ENCODE measurements at regions not wholly inside any gene's neighbourhood (a gene's known extent, or its start where the extent isn't known, plus 50 kb on each side); places are given as distances from the start of the nearest gene placed in this dataset.
"Not testable (repeated sequence)": the region's sequence is repeated elsewhere in the genome, so short reads cannot be mapped to it uniquely, and the experiment has no call there.

DNA sequence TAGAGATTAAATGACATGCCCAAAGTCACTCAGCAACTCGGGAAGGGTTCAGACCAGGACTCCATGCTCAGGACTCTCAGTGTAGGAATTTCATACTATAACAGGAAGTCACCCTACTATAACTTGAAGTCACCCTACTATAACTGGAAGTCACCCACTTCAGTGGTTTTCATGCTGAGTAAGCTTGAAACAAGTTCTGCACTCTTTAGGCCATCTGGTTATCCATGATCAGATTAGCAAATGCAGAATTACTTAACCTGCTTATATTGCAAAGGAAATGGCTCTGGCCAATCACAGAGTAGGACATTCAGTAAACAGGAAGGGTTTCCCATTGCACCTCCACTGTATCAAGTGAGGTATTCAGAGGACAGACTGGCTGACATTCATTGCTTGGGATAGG, 1240.4 kb downstream of the GATA3 start:
- no peak for DNase-seq (ENCODE audit: low read depth)

DNA sequence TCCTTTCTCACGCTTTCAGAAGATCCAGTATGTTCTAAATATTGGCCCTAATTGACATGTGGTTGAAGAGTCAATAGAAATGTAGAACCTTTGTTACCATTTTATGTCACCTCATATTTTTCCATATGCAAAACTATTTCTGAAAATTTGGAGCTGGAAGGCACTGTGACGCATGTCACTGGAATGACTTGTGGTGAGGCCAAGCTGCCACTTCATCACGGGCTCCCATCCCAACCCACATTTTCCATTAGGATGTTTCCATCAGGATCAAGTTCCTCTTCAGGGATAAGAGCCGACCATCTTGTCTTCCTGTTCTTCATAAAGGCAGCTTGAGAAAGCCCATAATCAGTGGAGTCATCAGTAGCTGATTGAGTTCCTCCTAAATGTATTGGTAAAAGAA, 1241.7 kb downstream of the GATA3 start:
- DNase-seq (ENCODE audit: low read depth) = peak; percentile 63

DNA sequence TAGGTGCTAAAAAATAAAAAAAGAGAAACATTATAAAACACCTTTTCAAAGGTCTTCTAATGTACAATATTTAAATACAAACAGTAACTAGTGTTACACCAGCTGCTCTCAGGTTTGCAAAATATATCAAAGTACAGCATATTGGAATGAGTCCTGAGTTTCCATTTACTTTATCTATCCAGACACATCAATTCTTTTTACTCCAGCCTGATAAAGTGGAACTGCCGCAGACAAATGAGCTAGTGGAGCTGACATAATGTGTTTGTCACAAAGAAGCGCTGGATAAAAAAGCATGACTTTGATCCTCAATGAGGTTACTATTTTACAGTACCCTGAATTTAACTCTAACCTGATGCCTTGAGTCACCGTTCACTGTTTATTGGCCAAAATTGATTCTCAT, 1243.1 kb downstream of the GATA3 start:
- DNase-seq (ENCODE audit: low read depth) = no peak

DNA sequence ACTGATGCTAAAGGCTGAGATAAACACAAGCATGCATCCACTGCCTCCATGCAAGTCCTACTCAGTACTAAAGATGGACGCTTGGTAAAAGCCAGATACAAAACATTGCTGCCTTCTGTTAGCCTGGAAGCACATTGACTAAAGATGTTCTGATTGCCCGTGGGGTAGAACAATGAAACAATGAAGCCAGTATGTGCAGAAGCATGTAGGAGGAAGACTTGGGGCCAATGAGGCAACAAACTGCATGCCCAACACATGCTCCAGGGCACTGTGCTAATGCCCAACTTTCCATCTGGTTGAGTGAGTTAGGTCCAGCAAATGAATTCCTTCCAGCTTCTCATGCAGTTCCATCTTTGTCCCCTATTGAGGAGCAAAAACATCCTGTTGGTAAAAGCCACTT, 1245.5 kb downstream of the GATA3 start:
- no peak for DNase-seq (ENCODE audit: low read depth)

- DNase-seq (ENCODE audit: low read depth) = peak; percentile 32
Measured at GRCh38 chr10:9301148-9301547, 1246.7 kb downstream of the GATA3 start.

GRCh38 chr10:9301554-9301953, 1247.1 kb downstream of the GATA3 start:
- DNase-seq (ENCODE audit: low read depth) = no peak

DNA sequence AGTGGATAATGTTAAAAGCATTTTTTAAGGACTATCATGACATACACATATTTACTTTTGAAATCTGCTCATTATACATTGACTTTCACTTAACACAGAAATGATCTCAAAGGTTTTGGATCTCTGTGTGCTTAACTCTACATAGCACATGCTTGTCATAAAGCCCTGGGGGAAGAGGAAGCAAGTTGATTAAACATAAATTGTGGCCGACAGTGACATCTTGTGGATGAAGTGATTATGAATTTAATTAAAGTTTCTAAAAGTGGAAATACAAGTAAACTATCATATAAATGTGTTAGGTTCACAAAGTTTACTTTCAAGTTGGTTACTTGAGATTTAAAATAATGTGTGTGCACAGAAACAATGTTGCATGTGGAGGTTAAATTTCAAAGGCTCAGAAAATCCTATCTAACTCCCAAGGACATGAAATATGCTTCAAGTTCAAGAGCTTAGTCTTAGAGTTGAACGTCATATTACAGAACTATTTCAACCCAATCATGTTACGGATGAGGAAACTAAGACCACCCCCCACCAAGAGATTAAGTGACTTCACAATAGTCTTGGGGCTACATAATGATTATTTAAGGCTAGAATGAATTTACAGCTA, 1247.8 kb downstream of the GATA3 start:
- peak; percentile 68 for DNase-seq (ENCODE audit: low read depth)

DNA sequence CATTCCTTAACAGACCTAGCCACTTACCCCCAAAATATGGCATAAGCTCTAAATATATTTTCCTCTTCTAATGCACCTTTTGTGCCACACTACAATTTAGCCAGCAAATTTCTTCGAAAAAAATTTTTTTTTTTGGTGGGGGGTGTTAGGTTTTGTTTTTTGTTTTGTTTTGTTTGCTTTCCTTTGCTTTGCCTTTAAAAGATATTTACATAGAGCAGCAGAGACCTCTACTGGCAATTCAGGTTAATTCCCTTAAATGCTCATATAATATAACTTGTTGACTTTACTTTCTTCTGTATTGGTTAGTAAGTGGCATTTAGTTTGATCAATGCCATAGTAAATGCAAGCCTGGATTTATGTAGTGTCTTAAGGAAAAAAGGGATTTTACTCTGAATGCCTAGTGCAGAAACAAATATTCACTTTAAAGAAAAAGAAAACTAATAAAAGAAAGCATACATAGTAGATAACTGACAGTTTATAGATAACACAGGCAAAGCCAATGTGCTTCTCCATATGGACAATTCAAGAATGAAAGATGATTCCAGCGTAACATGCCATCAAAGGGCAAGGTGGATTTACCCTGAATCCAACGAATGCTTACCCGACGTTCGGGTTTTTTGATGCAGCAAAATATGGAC, 1250.6 kb downstream of the GATA3 start:
- DNase-seq (ENCODE audit: low read depth) = peak; percentile 39

GRCh38 chr10:9311702-9312499, 1257.4 kb downstream of the GATA3 start:
- peak; percentile 2 for DNase-seq (ENCODE audit: low read depth)

GRCh38 chr10:9315292-9315691, 1260.8 kb downstream of the GATA3 start:
- DNase-seq (ENCODE audit: low read depth) = no peak

DNA sequence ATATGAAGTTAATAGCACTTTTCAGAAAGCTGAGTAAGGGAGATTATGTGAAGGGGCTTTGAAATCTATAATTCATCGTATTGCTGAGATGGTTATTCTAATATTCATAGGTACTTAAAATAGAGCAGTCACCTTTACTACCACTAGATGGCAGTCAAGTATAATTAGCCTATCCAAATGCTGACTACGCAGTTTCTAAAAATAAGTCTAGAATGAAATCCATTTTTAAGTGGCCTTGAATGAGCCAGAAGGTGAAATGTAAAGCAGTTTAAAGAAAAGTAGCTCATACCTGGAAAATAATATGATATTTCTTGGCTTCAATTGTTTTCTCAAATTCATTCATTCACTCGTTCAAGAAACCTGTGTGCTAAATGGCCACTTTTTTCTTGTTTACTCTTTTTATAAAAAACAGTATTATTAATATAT, 1277.1 kb downstream of the GATA3 start:
- DNase-seq (ENCODE audit: low read depth) = peak; percentile 55

GRCh38 chr10:9334270-9334669, 1279.8 kb downstream of the GATA3 start:
- no peak for DNase-seq (ENCODE audit: low read depth)

DNA sequence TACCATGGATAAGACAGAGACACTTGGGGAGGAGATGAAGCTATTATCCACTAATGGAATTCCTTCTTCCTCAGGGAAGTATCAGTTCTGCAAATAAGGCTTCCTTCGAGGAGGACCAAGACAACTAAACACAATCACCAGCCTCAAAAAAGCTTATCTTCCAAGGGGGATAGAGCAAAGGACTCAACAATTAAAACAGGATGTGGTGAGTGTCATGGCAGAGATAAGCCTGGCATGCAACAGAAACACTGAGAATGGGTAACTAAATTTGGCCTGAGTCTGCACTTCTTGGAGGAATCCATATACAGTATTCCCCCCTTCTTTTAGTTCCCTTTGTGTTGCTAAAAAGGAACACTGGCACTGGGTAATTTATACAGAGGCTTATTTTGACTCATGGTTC, 1285.2 kb downstream of the GATA3 start:
- no peak for DNase-seq (ENCODE audit: low read depth)

DNA sequence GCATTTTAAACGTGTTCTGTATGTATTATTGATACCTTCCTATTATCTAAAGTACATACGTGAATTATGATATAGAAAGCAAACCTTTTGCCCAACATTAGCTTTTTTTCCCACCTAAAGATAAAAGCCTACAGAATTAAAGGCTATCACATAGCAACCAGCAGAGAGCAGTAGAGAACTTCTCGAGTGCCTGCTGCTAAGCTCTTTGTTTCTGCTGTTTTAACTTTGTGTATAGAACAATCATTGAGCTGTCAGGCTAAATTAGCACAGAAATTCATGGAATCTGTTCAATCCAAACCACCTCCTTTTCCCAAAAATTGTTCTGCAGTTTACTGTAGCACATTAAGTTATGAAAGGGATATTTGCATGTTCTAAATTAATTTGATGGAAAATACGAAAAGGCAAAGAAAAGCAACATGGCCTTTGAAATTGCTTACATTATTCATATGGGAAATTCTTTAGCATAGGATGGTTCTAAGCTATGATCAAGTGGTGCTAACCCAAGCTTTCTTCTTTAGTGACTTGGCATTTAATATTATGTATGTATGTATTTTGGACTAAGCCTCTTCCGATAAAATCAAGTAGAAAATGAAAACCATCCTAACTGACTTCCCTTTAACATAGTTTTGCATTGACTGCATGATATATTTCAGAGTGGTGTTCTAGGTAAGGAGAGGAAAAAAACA, 1288.5 kb downstream of the GATA3 start:
- peak; percentile 47 for DNase-seq (ENCODE audit: low read depth)

- not testable (repeated sequence) for DNase-seq (ENCODE audit: low read depth)
Measured at GRCh38 chr10:9347933-9348332, 1293.4 kb downstream of the GATA3 start.

- no peak for DNase-seq (ENCODE audit: low read depth)
Measured at GRCh38 chr10:9357471-9357870, 1303.0 kb downstream of the GATA3 start.

DNA sequence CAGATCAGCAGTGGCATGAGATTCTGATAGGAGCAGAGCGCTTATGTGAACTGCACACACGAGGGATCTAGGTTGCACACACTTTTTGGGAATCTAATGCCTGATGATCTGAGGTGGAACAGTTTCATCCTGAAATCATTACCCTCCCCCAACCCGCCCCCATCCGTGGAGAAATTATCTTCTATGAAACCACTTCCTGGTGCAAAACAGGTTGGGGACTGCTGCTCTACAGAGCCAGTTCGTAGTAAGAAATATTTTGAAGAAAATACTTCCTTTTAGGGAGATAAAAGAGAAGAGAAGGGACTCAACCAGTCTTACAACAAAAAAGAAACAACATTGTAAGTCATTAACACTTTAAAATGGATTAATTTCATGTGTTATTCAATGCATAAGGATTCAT, 1308.2 kb downstream of the GATA3 start:
- DNase-seq (ENCODE audit: low read depth) = no peak

- no peak for DNase-seq (ENCODE audit: low read depth)
Measured at GRCh38 chr10:9379183-9379582, 1324.7 kb downstream of the GATA3 start.

- DNase-seq (ENCODE audit: low read depth) = no peak
Measured at GRCh38 chr10:9381733-9382532, 1327.4 kb downstream of the GATA3 start.

DNA sequence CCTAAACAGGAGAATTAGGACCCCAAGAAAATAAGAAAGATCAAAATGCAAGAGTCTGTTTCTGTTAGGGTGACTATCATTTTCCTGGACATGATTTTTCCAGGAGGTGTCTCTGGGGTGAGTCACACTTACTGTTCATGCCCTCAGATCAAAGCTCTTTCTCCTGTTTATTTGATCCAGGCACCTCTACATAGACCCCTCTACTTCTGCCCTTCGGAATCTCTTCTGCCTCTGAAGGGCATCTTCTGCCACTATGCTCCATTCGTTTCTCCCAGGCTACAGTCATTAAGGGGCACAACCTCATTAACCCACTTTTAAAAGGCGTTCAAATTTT, 1328.0 kb downstream of the GATA3 start:
- DNase-seq (ENCODE audit: low read depth) = no peak

DNA sequence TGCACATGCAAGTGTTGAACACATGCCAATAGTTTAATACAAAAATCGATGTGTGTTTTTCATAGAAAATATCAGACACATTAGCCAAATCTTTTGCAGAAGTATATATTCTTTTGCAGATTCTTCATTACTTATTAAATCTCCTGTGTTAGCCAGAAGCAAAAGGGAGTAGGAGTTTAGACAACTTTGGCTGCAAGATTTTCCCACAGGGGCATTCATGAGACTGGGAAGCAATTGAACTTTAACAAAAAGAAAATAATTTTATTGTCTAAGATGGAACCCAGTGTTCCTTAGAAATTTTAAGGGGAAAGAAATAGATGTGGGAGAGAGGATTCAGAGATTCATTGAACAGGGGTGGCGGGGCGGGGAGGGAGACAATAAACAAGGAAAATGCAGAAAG, 1336.0 kb downstream of the GATA3 start:
- DNase-seq (ENCODE audit: low read depth) = no peak
